Epithelial cell of proximal tubule (primary cell): ENCODE measurements at regions not wholly inside any gene's neighbourhood (a gene's known extent, or its start where the extent isn't known, plus 50 kb on each side); places are given as distances from the start of the nearest gene placed in this dataset.

ENCODE experiments used
- DNase-seq: peaks from one replicate; pipeline ENCODE4 v3.0.0-alpha.2; 2011; ENCODE audit warnings: low read depth
- H3K4me3 ChIP-seq: 2 replicates; pipeline ENCODE4 v1.5.1; 2011; ENCODE audit warnings: low read depth, mild to moderate bottlenecking, low read length
- CTCF ChIP-seq: conservative IDR thresholded peaks from 2 replicates; pipeline ENCODE4 v1.5.1; 2012; ENCODE audit warnings: low read depth, mild to moderate bottlenecking, low read length

DNA sequence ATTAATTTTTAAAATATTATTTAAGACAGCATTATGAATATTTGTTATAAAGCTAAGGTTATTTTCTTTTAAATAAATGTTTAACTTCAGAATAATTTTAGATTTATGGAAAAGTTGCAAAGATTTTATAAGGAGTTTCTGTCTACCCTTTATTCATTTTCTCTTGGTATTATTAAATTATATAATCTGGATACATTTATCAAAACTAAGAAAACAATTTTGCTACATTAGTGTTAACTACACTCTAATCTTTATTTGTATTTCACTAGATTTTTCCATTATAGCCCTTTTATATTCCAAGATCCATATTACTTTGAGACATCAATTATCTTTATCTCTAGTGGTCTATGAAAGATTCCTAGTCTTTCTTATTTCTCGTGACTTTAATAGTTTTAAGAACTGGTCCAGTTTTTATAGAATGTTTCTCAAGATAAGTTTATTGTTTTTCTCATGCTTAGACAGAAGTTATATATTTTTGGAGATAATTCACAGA is 1243.7 kb upstream of the PCDH9 start:
- DNase-seq, result no peak
- H3K4me3 ChIP-seq, result no peak overlapping the region
- TF ChIP-seq CTCF, result no peak

DNA sequence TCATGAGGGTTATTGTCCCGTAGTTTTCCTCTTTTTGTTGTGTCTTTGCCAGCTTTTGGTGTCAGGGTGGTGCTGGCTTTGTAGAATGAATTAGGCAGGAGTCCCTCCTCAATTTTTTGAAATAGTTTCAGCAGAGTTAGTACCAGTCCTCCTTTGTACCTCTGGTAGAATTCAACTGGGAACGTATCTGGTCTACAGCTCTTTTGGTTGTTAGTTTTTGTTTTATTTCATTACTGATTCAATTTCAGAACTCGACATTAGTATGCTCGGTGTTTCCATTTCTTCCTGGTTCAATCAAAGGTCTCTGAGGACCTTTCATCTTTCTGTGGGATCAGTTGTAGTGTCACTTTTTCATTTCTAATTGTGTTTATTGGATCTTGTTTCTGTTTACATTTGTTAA is 1237.0 kb upstream of the PCDH9 start:
- TF ChIP-seq CTCF, result no peak
- no peak overlapping the region for H3K4me3 ChIP-seq
- no peak for DNase-seq

DNA sequence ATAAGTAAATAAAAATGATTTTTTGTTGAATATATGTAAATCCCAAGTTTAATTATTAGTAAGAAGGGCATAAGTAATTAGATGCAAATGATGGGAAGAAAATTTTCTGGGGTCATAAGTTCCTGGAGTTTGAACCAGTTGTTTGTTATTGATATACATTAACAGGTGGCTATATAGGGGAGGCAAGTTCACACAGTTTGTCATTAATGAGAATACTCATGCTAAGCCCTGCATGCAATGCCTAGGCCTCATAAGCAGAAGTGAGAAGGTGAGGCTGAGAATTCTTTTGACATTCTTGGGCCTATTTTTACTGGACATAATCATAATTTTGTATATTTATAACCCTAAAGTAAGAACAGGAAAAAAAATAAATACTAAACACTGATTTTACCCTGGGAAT is 1210.7 kb upstream of the PCDH9 start:
- no peak for DNase-seq
- TF ChIP-seq CTCF, result no peak
- H3K4me3 ChIP-seq, result no peak overlapping the region

DNA sequence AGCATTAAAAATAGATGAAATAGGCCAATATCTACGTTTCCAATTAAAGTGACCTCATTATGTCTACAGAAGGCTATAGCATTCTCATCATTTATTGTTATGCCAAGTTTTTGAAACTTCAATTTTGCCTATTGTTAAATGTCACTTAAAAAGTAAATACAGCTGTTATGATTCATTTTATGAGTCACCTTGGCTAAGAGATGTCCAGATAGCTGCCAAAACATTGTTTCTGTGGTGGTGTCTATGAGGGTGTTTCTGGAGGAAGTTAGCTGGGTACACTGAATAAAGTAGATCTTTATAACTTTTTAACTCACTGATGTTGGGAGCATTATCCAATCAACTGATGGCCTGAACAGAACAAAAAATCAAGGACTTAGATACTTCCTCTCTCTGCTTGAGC is 1209.7 kb upstream of the PCDH9 start:
- no peak for TF ChIP-seq CTCF
- H3K4me3 ChIP-seq, result no peak overlapping the region
- DNase-seq, result no peak

DNA sequence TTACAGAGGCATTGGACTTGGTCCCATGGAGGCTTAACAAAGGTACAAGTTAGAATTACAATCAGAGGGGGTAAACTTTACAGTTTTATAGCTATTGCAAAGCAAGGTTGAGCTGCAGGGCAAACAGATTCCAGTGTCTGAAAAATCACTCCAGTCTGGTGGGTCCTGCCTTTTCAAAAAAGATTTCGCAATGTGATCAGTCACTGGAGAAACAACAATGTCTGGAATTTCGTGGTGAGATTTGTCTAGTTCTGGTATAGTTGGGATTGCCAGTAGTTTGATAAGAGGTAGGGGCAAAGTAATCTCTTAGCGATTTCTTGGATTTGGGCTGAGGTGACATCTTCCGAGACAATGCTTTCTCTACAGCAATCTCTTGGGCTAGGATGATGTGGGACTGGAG is 1198.2 kb upstream of the PCDH9 start:
- H3K4me3 ChIP-seq, result no peak overlapping the region
- DNase-seq, result peak; percentile 2
- no peak for TF ChIP-seq CTCF

GRCh38 chr13:68417801-68418200 is 1187.7 kb upstream of the PCDH9 start:
- no peak for DNase-seq
- no peak for TF ChIP-seq CTCF
- no peak overlapping the region for H3K4me3 ChIP-seq

DNA sequence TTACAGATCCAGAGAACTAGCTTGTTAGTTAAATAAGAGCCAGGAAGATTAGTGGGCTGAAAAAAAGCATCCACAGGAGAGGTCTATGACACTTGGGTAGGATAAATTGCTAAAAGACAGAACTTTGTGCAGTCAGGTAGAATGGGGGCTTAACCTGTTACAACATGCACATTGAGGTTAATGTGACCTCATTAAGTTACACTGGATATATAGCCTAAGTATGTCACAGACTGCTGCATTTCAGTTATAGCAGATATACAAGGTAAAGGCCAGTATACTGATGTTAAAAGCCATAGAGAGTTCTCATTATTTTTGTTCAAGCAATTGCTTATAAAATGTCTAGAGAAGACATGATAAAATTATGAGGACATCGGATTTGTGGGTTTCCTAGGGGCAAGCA is 1179.9 kb upstream of the PCDH9 start:
- H3K4me3 ChIP-seq, result no peak overlapping the region
- TF ChIP-seq CTCF, result no peak

More for the DNA sequence above, 1179.9 kb upstream of the PCDH9 start:
- DNase-seq, result no peak
